HG03575 (cell line): ENCODE measurements at regions not wholly inside any gene's neighbourhood (a gene's known extent, or its start where the extent isn't known, plus 50 kb on each side); places are given as distances from the start of the nearest gene placed in this dataset.
"Not testable (repeated sequence)": the region's sequence is repeated elsewhere in the genome, so short reads cannot be mapped to it uniquely, and the experiment has no call there.

Source experiments
- ATAC-seq: cut with Tn5 transposase; IDR thresholded peaks from one replicate; pipeline ENCODE4 v1.9.1; 2021; ENCODE audit not compliant: unreplicated experiment, insufficient number of reproducible peaks, low FRiP score; ENCODE audit errors: extremely low read depth

GRCh38 chr12:93205361-93205760, 172.4 kb upstream of the NUDT4 start:
- ATAC-seq = no peak

- ATAC-seq = no peak
Measured at GRCh38 chr12:93208011-93208410, 169.7 kb upstream of the NUDT4 start.

GRCh38 chr12:93214523-93215289, 163.0 kb upstream of the NUDT4 start:
- no peak for ATAC-seq

- no peak for ATAC-seq
Measured at GRCh38 chr12:93215290-93215678, 162.4 kb upstream of the NUDT4 start.

- ATAC-seq = no peak
Measured at GRCh38 chr12:93219947-93220346, 157.8 kb upstream of the NUDT4 start.

GRCh38 chr12:93221841-93222240, 155.9 kb upstream of the NUDT4 start:
- ATAC-seq = no peak

- no peak for ATAC-seq
Measured at GRCh38 chr12:93223440-93224426, 154.0 kb upstream of the NUDT4 start.

GRCh38 chr12:93225094-93225493, 152.6 kb upstream of the NUDT4 start:
- ATAC-seq = no peak

- ATAC-seq = no peak
Measured at GRCh38 chr12:93226361-93226760, 151.4 kb upstream of the NUDT4 start.

- no peak for ATAC-seq
Measured at GRCh38 chr12:93229494-93230325, 148.0 kb upstream of the NUDT4 start.

GRCh38 chr12:93230326-93230720, 147.4 kb upstream of the NUDT4 start:
- ATAC-seq = no peak

- no peak for ATAC-seq
Measured at GRCh38 chr12:93231938-93232337, 145.8 kb upstream of the NUDT4 start.

GRCh38 chr12:93234641-93235040, 143.1 kb upstream of the NUDT4 start:
- ATAC-seq = no peak

GRCh38 chr12:93235881-93236280, 141.8 kb upstream of the NUDT4 start:
- ATAC-seq = no peak

GRCh38 chr12:93237235-93237915, 140.3 kb upstream of the NUDT4 start:
- ATAC-seq = no peak

GRCh38 chr12:93238512-93239262, 139.0 kb upstream of the NUDT4 start:
- ATAC-seq = not testable (repeated sequence)

- ATAC-seq = not testable (repeated sequence)
Measured at GRCh38 chr12:93239789-93240188, 137.9 kb upstream of the NUDT4 start.
